NCI-H460 (cell line): ENCODE measurements at regions not wholly inside any gene's neighbourhood (a gene's known extent, or its start where the extent isn't known, plus 50 kb on each side); places are given as distances from the start of the nearest gene placed in this dataset.

ENCODE experiments used
- DNase-seq: peaks from one replicate; pipeline ENCODE4 v3.0.0-alpha.2; 2016; ENCODE audit warnings: low read depth; ENCODE audit errors: extremely low read depth

DNA sequence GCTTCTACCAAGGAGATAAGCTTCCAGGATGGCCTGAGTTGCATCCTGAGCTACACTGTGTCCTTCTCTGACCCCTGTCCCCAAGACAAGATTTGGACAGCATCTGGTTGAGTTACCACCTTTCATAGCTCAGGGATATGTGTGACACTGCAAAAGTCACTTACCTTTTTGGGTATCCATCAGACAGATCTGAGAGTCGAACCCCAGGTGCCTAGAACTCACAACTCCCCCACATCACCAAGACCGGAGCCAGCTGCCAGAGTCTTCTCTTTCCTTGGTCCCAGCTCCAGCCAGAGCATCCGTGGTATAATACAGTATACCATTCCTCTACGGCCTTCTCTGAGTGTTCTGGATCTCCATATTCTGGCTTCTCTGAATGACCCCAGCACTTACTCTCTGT, 133.0 kb downstream of the CD83 start:
- no peak for DNase-seq

- DNase-seq = no peak
Measured at GRCh38 chr6:14252271-14252850, 134.8 kb downstream of the CD83 start.

DNA sequence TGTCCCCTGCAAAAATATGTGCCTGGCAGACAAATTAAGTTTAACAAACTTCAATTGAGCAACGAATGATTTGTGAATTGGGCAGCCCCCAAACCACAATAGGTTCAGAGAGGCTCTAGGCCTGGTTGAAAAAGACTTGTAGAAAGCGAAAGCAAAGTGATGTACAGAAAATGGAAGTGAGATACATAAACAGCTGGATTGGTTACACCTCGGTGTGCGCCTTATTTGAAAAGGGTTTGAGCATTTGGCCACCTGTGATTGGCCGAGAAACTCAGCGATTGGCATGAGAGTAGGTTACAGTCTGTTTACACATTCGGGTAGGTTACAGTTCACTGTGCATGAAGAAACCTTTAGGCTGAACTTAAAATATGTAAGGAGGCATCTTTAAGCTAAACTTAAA, 136.9 kb downstream of the CD83 start:
- DNase-seq = no peak

DNA sequence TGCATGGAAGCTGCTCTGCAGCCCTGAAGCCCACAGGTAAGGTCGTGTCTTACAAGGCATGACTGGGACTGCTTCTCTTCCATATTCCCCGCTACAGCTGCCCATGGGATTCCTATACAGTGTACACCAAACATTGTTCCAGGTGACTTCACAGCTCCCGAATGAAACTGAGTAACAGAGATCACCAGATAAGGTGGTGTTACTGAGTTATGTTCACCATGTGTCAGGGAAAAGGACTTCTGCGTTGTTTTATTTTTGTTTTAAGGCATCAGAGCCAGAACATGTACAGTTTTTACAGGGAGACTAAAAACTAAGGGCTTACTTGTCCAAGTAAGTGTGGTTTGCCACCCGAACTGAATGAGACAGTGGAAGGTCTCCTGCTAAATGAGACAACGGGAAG, 138.3 kb downstream of the CD83 start:
- DNase-seq = no peak

- DNase-seq = no peak
Measured at GRCh38 chr6:14258117-14258516, 140.5 kb downstream of the CD83 start.

DNA sequence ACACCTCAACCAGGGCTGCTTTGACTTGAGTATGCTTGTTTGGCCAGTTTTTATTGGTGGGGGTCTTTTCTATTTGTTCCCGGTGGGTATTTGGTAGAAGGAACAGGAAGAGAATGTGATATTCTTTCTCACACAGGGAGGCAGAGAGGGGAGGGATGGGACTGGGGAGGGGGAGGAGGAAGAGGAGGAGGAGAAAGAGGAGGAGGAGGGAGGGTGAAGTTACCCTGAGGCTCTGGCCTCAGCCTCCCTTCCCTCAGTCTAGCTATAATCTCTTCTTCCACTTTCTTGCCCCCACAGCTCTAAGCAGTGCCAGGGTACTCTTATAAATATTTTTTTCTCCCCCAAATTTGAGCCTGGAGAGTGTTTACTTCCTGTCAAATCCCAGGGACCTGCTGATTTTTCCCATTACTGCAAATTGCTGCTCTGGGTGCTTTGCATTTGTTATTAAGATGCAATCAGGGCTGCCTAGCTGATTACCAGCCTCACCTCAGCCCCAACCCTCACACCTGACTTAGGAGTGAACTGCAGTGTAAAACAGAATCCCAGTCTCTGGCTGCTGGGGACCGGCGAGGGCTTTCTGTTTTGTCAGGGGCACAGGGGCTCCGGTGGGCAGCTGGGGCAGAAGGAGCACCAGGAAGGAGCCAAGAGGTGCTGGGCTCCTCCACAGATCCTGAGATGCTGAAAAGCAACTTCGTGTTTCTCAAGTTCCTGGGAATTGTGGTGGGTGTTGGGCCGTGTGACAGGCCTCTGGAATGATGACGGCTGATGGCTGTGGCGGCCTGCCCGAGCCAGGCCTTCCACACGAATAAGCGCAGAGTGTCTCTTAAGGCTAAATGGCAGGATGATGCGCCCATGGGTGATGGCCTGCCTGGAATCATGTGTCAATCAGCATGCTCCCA, 141.4 kb downstream of the CD83 start:
- no peak for DNase-seq

GRCh38 chr6:14259594-14260152, 142.1 kb downstream of the CD83 start:
- no peak for DNase-seq

- DNase-seq = no peak
Measured at GRCh38 chr6:14260839-14261238, 143.3 kb downstream of the CD83 start.

DNA sequence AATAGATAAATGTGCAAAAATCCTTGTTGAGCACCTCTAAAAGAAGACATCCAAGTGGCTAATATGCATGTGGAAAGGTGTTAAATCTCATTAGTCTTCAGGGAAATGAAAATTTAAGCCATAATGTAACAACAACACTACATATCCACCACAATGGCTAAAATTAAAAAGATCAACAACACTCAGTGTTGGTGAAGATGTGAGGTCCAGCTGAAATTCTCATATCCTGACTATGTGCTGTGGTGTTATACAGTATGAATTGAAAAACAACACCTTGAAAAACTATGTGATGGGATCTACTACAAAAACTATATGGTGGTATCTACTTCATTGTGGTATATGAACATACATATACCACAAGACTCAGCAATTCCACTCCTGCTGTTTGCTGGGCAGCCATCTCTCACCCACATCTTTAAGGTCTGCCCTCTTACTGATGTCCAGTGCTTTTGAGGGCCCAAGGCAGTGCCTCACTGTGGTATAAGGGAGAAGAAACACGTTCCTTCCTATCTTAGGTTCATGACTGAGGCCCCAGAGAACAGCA, 146.4 kb downstream of the CD83 start:
- no peak for DNase-seq

DNA sequence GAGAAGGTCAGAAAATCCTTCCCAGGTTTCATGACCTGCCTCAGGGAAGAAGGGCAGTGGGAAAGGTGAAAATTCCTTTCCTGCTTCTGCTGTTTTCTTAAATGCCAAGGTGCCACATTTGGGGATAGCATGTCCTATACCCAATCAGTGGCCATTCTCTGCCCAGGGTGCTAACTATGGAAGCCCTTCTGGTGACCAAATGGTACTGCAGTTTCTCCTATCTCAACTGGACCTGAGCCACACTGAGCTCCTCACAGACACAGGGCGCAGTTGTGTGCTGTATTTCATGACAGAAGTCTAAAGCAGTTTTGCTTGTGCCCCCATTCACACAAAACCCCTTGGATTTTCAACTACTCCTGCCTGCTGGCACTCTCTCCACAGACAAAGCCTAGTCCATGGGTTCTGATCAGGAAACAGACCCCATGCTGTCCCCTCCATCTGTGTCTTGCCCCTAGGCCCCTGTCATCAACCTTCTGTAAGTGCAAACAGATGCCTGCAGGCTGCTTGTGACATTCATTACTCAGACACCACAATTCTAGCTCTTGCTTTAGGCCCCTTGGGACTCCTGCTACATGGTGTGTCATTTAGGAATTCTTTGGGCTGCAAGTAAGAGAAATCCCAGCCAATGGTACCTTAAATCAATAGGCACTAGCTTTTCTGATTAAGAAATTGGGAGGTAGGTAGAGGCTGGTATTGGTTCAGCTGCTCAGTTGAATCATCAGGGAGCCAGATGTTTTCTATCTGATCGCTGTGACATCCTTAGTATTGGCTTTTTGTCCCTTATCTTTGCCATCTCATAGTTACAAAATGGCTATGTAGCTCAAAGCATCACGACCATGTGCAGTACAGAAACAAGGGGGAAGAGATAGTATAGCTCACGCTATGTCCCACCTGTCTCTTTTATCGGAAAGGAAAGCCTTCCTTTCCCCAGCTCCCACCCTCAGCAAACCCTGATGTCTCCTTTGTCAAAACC, 147.8 kb downstream of the CD83 start:
- no peak for DNase-seq

DNA sequence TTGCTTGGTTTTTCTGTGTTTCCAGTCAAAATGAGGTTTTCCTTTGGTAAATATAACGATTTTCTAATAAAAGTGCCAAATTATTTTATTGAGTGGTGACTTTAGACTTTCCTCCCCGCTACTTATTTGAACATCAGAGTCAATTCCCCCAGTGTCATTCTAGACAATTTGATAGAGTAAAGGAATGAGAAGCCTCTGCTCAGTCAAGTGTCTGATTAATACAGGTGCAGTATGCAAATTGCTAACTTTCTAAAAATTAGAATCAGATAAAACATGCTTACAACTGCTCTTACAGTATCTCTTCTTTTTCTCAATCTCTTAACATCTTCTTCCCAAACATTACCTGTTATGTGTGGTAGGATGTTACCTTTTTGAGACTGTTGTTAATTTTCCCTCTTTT, 148.7 kb downstream of the CD83 start:
- no peak for DNase-seq

GRCh38 chr6:14267885-14268660, 150.5 kb downstream of the CD83 start:
- DNase-seq = no peak

- no peak for DNase-seq
Measured at GRCh38 chr6:14269436-14269835, 151.9 kb downstream of the CD83 start.

DNA sequence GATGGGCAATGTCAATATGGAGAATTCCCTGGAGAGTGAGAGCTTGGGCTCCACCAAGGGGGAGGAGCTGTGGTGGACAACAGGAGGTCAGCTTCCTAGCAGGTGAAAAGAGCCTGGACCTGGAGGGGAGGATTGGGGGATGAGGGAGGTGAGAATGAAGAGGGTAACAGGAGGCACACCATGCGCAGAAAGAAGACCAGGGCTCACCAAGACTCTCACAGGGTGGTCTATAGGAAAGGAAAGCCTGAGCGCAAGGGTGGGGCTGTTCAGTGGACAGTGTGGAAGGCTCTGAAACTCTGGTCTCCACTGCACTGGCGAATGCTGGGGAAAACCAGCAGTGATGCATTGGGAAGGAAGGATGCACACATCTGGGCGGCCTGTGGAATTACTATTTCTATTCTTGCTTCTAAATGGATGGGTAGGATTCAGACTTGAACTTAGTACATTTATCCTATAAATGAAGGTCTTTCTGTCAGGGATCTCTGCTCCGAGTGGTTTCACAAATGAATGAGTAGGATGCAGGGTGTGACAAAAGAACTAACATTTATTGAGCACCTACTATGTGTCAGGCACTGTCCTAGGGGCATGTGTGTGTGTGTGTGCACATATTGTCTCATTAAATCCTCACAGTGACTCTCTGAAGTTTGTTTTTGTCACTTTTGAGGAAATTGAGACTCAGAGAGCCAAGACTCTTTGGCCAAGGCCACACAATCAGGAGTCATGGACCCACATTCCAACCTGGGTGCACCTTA, 152.7 kb downstream of the CD83 start:
- DNase-seq = no peak

DNA sequence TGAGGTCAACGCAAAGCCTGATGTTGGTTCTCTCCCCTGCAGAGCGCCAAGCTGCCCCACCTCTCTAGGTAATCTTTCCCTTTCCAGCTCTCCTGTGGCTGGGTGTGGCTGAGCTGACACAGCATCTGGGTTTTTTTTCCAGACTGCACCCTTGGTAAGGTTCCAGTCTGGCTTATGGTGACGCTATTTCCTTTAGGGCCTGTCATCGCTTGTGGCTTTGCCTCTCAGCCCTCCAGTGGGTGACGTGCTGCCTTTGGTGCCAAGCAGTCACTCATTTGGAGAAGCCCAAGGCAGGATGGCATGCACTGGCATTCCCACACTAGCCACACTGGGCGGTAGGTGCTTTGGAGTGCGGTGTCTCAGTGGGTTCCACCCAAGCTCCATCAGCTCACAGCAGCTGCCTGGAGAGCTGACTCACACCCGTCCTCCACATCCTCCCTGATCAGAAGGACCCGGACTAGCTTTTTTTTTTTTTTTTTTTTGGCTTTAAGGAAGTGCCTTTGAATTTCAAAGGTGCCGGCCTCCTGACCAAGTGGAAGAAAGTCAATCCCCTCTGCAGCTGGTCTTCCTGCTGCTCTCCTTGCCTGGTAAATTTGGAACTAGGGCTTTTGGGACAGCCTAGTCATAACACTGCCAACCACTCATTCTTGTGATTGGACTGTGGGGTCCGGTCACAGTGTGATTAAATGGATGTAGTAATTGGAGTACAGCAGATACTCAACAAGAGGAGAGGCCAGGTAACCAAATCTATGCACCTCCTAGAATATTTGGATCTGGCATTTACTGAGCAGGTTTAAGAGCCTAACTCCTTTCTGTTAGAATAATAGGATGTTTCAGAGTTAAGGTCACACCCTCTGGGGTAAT, 153.6 kb downstream of the CD83 start:
- DNase-seq = no peak

GRCh38 chr6:14271789-14272736, 154.5 kb downstream of the CD83 start:
- no peak for DNase-seq

DNA sequence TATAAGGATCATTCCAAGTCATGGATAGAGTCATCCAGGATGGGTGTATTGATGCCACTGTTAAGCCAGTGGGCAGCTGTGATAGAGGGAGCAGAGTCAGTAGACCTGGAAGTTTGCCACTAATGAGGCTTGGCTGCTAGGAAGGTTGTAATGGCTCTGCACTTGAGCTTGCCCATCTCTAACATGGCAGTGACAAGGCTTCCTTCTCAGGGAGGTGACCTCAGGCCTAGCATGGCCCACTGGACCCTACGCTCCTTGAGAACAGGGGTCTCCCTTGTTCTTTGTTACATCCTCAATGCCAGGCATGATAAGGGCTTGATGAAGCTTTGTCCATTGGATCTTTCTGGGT, 155.1 kb downstream of the CD83 start:
- DNase-seq = no peak
